HAP-1 (cell line): ENCODE measurements at regions not wholly inside any gene's neighbourhood (a gene's known extent, or its start where the extent isn't known, plus 50 kb on each side); places are given as distances from the start of the nearest gene placed in this dataset.
"Not testable (repeated sequence)": the region's sequence is repeated elsewhere in the genome, so short reads cannot be mapped to it uniquely, and the experiment has no call there.

Source experiments
- DNase-seq, 2 experiments: peaks; one replicate each; pipeline ENCODE4 v3.0.0-alpha.2; 2016 to 2020; ENCODE audit warnings: low spot score in 2 of 2
- H3K27me3 ChIP-seq: fragments of 250-450 bp; sonication (Bioruptor Pico); 2 replicates; pipeline ENCODE4 v1.5.1; 2020; ENCODE audit warnings: low read depth, mild to moderate bottlenecking, moderate library complexity
- H3K36me3 ChIP-seq: fragments of 250-450 bp; sonication (Bioruptor Pico); replicated peaks from 2 replicates; pipeline ENCODE4 v1.5.1; 2020; ENCODE audit warnings: mild to moderate bottlenecking
- H3K4me1 ChIP-seq: fragments of 250-450 bp; sonication (Bioruptor Pico); 2 replicates; pipeline ENCODE4 v1.5.1; 2020; ENCODE audit warnings: mild to moderate bottlenecking
- H3K4me3 ChIP-seq: fragments of 250-450 bp; sonication (Bioruptor Pico); 2 replicates; pipeline ENCODE4 v1.5.1; 2020; ENCODE audit warnings: mild to moderate bottlenecking, moderate library complexity
- H3K9me3 ChIP-seq: fragments of 250-450 bp; sonication (Bioruptor Pico); 2 replicates; pipeline ENCODE4 v1.5.1; 2020; ENCODE audit warnings: mild to moderate bottlenecking, moderate library complexity
- in situ Hi-C: fragments of 300-500 bp; cut with MboI; formaldehyde crosslinking; loops from 3 replicates; pipeline ENCODE4 v1.14.3; 2020; ENCODE audit warnings: low sequenced_read_pairs, inconsistent platforms, mixed read lengths

DNA sequence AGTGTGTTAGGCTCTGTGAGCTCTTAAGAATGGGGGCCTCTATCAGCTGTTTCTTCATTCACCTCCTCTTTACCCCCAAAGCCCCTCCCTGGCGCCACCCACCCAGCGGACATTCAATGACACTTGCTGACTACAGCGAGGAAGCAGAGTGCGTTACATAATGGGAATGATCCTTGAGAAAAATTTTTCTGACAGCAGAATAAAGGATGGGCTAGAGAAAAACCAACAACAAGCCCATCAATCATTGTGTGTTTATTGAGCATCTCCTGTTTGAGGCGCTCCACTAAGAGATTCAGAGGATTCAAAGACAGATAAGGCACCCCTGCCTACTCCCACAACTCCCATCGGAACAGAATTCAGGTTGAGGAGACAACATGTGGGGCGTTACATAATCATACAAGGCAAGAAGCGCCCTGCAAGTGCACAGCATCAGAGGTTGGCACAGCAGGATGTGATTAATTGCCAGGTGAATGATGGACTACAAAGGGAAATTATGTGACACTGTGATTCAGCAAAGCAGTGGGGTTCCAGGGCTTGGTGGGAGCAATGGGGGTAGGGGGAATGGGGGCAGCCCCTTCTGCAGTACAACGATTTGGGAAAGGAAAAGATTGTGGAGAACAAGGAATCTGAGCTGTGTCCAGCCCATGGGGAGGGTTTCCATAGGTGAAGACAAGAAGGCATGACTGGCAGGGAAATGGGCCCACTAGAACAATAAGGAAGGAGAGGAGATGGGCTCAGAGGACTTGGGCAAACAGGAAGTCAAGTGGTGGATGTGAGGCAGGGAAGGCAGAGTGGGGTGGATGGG lies 141.3 kb upstream of the ATP2B2 start:
- Histone ChIP-seq H3K27me3 (no peaks in the 10 kb centered on the region), H3K36me3 (no peaks in the 10 kb centered on the region), H3K9me3 (no peaks in the 10 kb centered on the region), H3K4me3 (no peak overlapping the region), H3K4me1 (no peaks in the 10 kb centered on the region)
- in situ Hi-C loops: no loop called here
- DNase-seq: no peak

DNA sequence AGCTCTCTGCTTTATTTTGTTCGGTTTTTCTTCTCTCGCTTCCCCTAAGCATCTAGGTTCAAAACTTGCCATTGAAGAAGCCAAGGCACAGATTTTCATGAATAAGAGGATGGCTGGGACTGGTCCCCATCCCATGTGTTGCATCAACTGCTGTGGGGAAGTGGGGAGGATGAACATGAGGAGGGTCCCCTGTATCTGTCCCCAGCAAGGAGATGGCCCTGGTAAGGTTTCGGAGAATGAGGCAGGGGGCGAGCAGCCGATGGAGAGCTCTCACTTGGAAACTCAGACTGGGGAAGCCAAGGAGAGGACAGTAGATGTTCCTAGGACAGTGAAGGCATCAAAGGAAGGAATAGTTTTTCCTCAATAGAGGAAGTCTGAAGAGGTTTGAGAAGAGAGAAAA lies 142.0 kb upstream of the ATP2B2 start:
- Histone ChIP-seq H3K4me1 (no peaks in the 10 kb centered on the region), H3K27me3 (no peaks in the 10 kb centered on the region), H3K4me3 (no peak overlapping the region), H3K9me3 (no peaks in the 10 kb centered on the region), H3K36me3 (no peaks in the 10 kb centered on the region)
- no peak for DNase-seq
- in situ Hi-C loops: no loop called here

GRCh38 chr3:10648181-10648580 lies 142.8 kb upstream of the ATP2B2 start:
- in situ Hi-C loops: no loop called here
- DNase-seq: no peak
- H3K27me3 ChIP-seq: no peaks in the 10 kb centered on the region
- no peaks in the 10 kb centered on the region for H3K4me1 ChIP-seq
- no peak overlapping the region for H3K4me3 ChIP-seq
- H3K9me3 ChIP-seq: no peaks in the 10 kb centered on the region
- no peaks in the 10 kb centered on the region for H3K36me3 ChIP-seq

GRCh38 chr3:10649463-10649862 lies 144.1 kb upstream of the ATP2B2 start:
- H3K36me3 ChIP-seq, H3K27me3 ChIP-seq, DNase-seq, H3K9me3 ChIP-seq, in situ Hi-C loops, H3K4me1 ChIP-seq, H3K4me3 ChIP-seq: not testable (repeated sequence)

GRCh38 chr3:10651506-10651905 lies 146.1 kb upstream of the ATP2B2 start:
- H3K9me3 ChIP-seq: no peaks in the 10 kb centered on the region
- in situ Hi-C loops: no loop called here
- H3K27me3 ChIP-seq: no peaks in the 10 kb centered on the region
- no peaks in the 10 kb centered on the region for H3K4me1 ChIP-seq
- H3K4me3 ChIP-seq: no peak overlapping the region
- DNase-seq: no peak
- no peaks in the 10 kb centered on the region for H3K36me3 ChIP-seq

- Histone ChIP-seq H3K27me3 (no peaks in the 10 kb centered on the region), H3K36me3 (no peaks in the 10 kb centered on the region), H3K4me3 (no peak overlapping the region), H3K9me3 (no peaks in the 10 kb centered on the region), H3K4me1 (no peaks in the 10 kb centered on the region)
- no peak for DNase-seq
- in situ Hi-C loops: no loop called here
Observed at GRCh38 chr3:10653241-10653640, 147.9 kb upstream of the ATP2B2 start.

- no peak for DNase-seq
- H3K4me3 ChIP-seq: no peak overlapping the region
- no peaks in the 10 kb centered on the region for H3K9me3 ChIP-seq
- no peaks in the 10 kb centered on the region for H3K4me1 ChIP-seq
- H3K36me3 ChIP-seq: no peaks in the 10 kb centered on the region
- no peaks in the 10 kb centered on the region for H3K27me3 ChIP-seq
- in situ Hi-C loops: no loop called here
Observed at GRCh38 chr3:10653866-10654611, 148.7 kb upstream of the ATP2B2 start.

- Histone ChIP-seq H3K4me3 (no peak overlapping the region), H3K36me3 (no peaks in the 10 kb centered on the region), H3K27me3 (no peaks in the 10 kb centered on the region), H3K4me1 (no peaks in the 10 kb centered on the region), H3K9me3 (no peaks in the 10 kb centered on the region)
- no peak for DNase-seq
- in situ Hi-C loops: no loop called here
Observed at GRCh38 chr3:10655105-10655504, 149.7 kb upstream of the ATP2B2 start.

GRCh38 chr3:10657339-10657738 lies 152.0 kb upstream of the ATP2B2 start:
- H3K36me3 ChIP-seq, H3K4me1 ChIP-seq, H3K9me3 ChIP-seq, in situ Hi-C loops, H3K4me3 ChIP-seq, DNase-seq, H3K27me3 ChIP-seq: not testable (repeated sequence)

- no peak overlapping the region for H3K4me3 ChIP-seq
- in situ Hi-C loops: no loop called here
- H3K4me1 ChIP-seq: no peaks in the 10 kb centered on the region
- no peaks in the 10 kb centered on the region for H3K27me3 ChIP-seq
- no peaks in the 10 kb centered on the region for H3K36me3 ChIP-seq
- no peak for DNase-seq
- no peaks in the 10 kb centered on the region for H3K9me3 ChIP-seq
Observed at GRCh38 chr3:10665592-10665991, 150.4 kb upstream of the SLC6A11 start.

- in situ Hi-C loops: no loop called here
- H3K9me3 ChIP-seq: no peaks in the 10 kb centered on the region
- H3K27me3 ChIP-seq: no peaks in the 10 kb centered on the region
- no peaks in the 10 kb centered on the region for H3K36me3 ChIP-seq
- peak in 1 of 2 experiments; percentile 13 for DNase-seq
- no peak overlapping the region for H3K4me3 ChIP-seq
- no peaks in the 10 kb centered on the region for H3K4me1 ChIP-seq
Observed at GRCh38 chr3:10666621-10667020, 149.4 kb upstream of the SLC6A11 start.

DNA sequence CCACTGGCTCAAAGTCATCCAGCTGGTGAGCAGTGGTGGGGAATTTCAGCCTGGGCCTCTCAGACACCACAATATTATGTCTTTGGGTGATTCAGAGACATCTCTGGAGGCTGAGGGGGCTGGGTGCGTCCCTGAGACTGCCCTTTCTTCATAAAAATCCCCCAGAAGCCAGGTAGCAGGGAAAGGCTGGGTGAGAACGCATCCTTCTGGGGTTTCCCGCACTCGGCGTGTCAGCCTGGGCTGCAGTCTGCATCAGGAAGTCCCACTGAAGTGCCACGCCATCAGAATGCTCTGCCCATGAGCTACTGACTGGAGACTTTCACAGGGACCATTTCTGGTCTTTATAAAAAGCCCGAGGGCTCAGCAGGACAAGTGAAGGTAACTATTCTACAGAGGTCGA lies 148.8 kb upstream of the SLC6A11 start:
- Histone ChIP-seq H3K36me3 (no peaks in the 10 kb centered on the region), H3K4me3 (no peak overlapping the region), H3K4me1 (no peaks in the 10 kb centered on the region), H3K27me3 (no peaks in the 10 kb centered on the region), H3K9me3 (no peaks in the 10 kb centered on the region)
- DNase-seq: no peak
- in situ Hi-C loops: no loop called here

DNA sequence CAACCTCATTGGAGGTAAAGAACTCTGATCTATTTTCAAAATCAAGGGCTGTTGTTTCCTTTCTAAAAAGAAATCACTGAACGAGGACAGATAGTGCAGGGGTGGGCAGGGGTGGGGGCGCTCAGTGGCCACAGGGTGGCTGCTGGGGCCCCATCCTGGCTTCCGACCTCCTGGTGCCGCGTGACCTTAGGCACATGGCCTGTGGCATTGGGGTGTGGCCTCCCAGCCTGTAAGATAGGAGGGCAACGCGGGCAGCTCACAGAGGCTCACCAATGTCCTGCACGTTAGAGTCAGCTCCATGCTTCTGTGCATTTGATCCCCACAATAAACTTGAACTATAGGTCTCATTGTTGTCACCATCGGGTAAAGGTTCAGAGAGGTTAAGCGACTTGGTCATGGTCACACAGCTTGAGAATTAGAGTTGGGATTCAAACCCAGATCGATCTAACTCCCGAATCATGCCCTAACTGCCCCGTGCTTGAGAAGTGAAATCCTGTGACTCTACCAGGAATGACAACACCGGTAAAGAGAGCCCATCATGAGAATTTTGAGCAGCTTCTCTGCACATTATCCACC lies 148.0 kb upstream of the SLC6A11 start:
- in situ Hi-C loops: no loop called here
- Histone ChIP-seq H3K27me3 (no peaks in the 10 kb centered on the region), H3K4me3 (no peak overlapping the region)

GRCh38 chr3:10669490-10670048 lies 146.5 kb upstream of the SLC6A11 start:
- Histone ChIP-seq H3K36me3 (no peaks in the 10 kb centered on the region), H3K4me1 (no peaks in the 10 kb centered on the region), H3K4me3 (no peak overlapping the region), H3K27me3 (no peaks in the 10 kb centered on the region), H3K9me3 (no peaks in the 10 kb centered on the region)
- DNase-seq: no peak
- in situ Hi-C loops: no loop called here

More for the DNA sequence above, 148.0 kb upstream of the SLC6A11 start:
- H3K36me3 ChIP-seq: no peaks in the 10 kb centered on the region
- H3K9me3 ChIP-seq: no peaks in the 10 kb centered on the region
- H3K4me1 ChIP-seq: no peaks in the 10 kb centered on the region
- DNase-seq: no peak
